Astrocyte of the cerebellum (primary cell): ENCODE measurements at regions not wholly inside any gene's neighbourhood (a gene's known extent, or its start where the extent isn't known, plus 50 kb on each side); places are given as distances from the start of the nearest gene placed in this dataset.

Experiments used
- DNase-seq: peaks from one replicate; pipeline ENCODE4 v3.0.0-alpha.2; 2011; ENCODE audit warnings: low read depth
- H3K4me3 ChIP-seq: 2 replicates; pipeline ENCODE4 v1.5.1; 2011; ENCODE audit warnings: mild to moderate bottlenecking, low read depth, low read length, moderate library complexity
- in situ Hi-C: cut with HindIII; loops from 2 replicates; pipeline ENCODE4 v1.10.0; 2017; ENCODE audit warnings: low sequenced_read_pairs
- TF ChIP-seq, protein P1 (sequence below): IDR thresholded peaks from 2 replicates; pipeline ENCODE4 v1.5.1; 2012; ENCODE audit warnings: low read length, low read depth, moderate library complexity, mild to moderate bottlenecking; ENCODE audit errors: missing control alignments

DNA sequence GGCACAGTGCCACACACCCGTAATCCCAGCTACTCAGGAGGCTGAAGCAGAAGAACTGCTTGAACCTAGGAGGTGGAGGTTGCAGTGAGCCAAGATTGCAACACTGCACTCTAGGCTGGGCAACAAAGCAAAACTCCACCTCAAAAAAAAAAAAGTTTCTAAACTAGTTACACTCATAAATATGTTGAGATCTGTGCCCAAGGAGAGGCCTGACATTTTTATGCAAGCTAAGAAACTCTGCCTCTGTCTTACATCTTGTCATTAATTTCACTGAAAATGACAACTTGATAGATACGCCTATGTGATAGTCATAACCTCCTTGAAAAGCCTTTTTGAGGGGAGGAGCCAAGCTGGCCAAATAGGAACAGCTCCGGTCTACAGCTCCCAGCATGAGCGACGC lies 412.7 kb downstream of the STK39 start:
- TF ChIP-seq, protein P1, sequence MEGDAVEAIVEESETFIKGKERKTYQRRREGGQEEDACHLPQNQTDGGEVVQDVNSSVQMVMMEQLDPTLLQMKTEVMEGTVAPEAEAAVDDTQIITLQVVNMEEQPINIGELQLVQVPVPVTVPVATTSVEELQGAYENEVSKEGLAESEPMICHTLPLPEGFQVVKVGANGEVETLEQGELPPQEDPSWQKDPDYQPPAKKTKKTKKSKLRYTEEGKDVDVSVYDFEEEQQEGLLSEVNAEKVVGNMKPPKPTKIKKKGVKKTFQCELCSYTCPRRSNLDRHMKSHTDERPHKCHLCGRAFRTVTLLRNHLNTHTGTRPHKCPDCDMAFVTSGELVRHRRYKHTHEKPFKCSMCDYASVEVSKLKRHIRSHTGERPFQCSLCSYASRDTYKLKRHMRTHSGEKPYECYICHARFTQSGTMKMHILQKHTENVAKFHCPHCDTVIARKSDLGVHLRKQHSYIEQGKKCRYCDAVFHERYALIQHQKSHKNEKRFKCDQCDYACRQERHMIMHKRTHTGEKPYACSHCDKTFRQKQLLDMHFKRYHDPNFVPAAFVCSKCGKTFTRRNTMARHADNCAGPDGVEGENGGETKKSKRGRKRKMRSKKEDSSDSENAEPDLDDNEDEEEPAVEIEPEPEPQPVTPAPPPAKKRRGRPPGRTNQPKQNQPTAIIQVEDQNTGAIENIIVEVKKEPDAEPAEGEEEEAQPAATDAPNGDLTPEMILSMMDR, result no peak
- H3K4me3 ChIP-seq, result no peak overlapping the region
- in situ Hi-C loops, result no loop called here
- DNase-seq, result no peak

DNA sequence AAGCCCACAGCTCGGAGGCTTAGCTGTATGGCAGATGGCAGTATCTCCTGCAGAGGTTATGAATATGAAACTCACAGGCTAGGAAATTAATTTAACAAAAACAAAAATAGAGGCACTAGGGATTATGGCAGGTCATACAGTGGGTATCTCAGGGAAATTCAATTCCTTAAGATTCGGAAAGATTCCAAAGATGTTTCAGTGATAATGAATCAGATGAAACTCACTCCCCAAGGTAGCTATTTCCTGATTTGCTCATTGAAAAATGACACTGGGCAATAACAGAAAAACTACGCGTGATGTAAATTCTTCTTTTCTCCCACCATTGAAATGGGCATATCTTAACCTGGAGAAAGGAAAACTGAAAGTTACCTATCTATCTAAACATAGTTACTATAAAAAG lies 414.1 kb downstream of the STK39 start:
- no peak for DNase-seq

DNA sequence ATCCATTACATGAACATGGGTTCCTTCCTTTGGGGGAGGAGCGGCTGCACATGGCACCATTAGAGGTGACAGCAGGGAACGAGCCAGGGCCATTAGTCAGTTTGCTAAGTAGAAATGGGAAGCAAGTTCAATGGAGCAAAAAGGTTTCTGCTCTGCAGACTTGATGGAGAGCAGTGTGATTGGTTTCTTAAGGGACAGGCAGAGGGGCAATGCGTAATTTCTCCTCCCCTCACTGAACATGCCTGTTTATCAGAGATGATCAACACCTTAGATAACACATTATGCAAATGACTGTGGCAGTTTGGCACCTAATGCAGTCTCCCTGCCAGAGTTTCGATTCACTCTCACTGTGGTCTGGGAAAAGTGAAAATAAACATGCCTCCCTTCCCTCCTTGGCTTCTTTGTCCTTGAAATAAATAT lies 414.5 kb downstream of the STK39 start:
- in situ Hi-C loops, result no loop called here
- no peak overlapping the region for H3K4me3 ChIP-seq
- no peak for DNase-seq
- TF ChIP-seq, protein P1, result no peak

More for the DNA sequence above, 414.1 kb downstream of the STK39 start:
- no peak overlapping the region for H3K4me3 ChIP-seq
- in situ Hi-C loops, result no loop called here
- TF ChIP-seq, protein P1, result no peak

DNA sequence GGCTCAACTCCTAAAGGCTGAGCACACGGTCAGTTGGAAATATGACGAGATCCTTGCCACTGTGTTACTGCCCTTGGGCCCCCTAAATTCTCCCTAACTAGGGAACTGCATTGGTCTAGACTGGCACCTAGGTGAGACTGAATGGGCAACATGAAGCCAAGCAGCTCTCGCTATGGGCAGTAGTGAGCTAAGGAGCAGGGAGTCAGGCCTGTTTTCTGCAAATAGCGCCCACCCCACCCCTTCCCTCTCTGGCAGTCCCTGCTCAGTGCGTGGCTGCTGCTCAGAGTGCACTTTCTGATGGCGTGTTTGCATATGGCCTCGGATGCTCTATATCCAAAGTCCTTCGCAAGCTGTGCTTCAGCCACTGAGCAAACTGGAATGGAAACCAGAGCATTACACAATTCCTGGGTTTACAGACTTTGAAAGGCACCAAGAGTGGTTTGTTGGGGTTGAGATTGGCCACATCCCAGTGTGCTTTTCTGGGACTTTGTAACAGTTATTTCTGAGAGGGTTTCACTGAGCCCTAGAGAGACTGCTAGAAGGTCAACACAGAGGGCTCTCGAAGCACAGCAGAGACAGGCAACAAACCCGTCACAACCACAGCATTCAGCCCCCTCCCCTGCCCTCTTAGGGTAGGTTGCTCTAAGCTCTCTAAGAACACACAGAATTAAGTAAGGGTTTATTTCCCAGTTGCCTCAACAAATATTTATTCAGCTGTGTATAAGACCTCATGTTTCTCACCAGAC lies 419.9 kb downstream of the STK39 start:
- no peak overlapping the region for H3K4me3 ChIP-seq
- no peak for DNase-seq
- in situ Hi-C loops, result no loop called here
- TF ChIP-seq, protein P1, result no peak

DNA sequence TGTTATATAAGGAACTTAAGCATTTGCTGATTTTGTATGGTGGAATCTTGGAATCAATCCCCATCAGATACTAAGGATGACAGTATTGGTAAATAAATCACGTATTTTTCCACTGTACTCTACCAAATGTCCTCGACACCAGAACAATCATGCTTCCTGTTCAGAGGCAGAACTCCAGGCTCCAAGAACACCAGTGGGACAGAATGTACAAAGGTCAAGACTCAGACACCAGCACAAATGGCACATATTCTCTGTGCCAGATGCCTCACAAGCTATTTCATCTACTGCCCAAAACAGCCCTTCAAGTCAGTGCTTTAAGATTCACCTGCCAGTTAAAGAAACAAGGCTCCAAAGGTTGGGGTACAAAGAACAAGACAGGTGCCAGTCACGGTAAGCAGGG lies 420.5 kb downstream of the STK39 start:
- TF ChIP-seq, protein P1, result no peak
- H3K4me3 ChIP-seq, result no peak overlapping the region
- DNase-seq, result no peak
- in situ Hi-C loops, result no loop called here

DNA sequence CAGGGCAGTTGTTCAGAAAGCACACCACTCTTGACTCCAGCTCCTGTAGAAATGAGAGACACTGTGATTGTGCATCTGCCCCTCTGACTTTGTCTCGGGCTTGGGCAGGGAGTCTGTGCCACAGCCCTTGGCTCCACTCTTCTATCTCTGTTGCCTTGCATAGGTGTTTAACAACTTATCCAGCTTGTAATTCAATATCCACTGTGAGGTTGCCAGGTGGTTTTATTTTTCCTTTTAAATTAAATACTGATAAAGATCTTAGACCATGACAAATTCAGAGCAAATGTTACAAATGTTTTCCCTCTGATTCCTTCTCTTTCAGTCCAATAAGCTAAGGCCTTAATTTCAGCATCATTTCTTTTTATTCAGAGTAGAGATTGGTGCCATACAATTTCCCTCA lies 421.7 kb downstream of the STK39 start:
- H3K4me3 ChIP-seq, result no peak overlapping the region
- in situ Hi-C loops, result no loop called here
- TF ChIP-seq, protein P1, result no peak
- DNase-seq, result peak; percentile 35
